ENCODE measurements at regions not wholly inside any gene's neighbourhood (a gene's known extent, or its start where the extent isn't known, plus 50 kb on each side); places are given as distances from the start of the nearest gene placed in this dataset.
A peak's percentile ranks its signal among the peaks of the same experiment; 100 is the strongest.

GRCh38 chr6:54716877-54717276 lies 129.7 kb upstream of the FAM83B start:
- DNase-seq (ENCODE audit: low read depth in 2 of 2), result no peak

GRCh38 chr6:54717849-54718455 lies 128.6 kb upstream of the FAM83B start:
- peak; percentile 32 to 57 for DNase-seq (ENCODE audit: low read depth in 2 of 2)

- DNase-seq (ENCODE audit: low read depth in 2 of 2), result no peak
These were observed 128.0 kb upstream of the FAM83B start for GRCh38 chr6:54718541-54719023.

- no peak for DNase-seq (ENCODE audit: low read depth in 2 of 2)
These were observed 127.4 kb upstream of the FAM83B start for GRCh38 chr6:54719131-54719530.

GRCh38 chr6:54719633-54720032 lies 126.9 kb upstream of the FAM83B start:
- DNase-seq (ENCODE audit: low read depth in 2 of 2), result no peak

- DNase-seq (ENCODE audit: low read depth in 2 of 2), result no peak
These were observed 124.2 kb upstream of the FAM83B start for GRCh38 chr6:54722328-54722727.

GRCh38 chr6:54729716-54730115 lies 116.9 kb upstream of the FAM83B start:
- no peak for DNase-seq (ENCODE audit: low read depth in 2 of 2)

GRCh38 chr6:54730767-54731630 lies 115.6 kb upstream of the FAM83B start:
- no peak for DNase-seq (ENCODE audit: low read depth in 2 of 2)

GRCh38 chr6:54737247-54737646 lies 109.3 kb upstream of the FAM83B start:
- DNase-seq (ENCODE audit: low read depth in 2 of 2), result peak in 1 of 2 donors; percentile 2

GRCh38 chr6:54747955-54748354 lies 98.6 kb upstream of the FAM83B start:
- DNase-seq (ENCODE audit: low read depth in 2 of 2), result no peak

GRCh38 chr6:54754406-54754805 lies 92.2 kb upstream of the FAM83B start:
- DNase-seq (ENCODE audit: low read depth in 2 of 2), result no peak

GRCh38 chr6:54758340-54758739 lies 88.2 kb upstream of the FAM83B start:
- DNase-seq (ENCODE audit: low read depth in 2 of 2), result no peak

- DNase-seq (ENCODE audit: low read depth in 2 of 2), result no peak
These were observed 78.1 kb upstream of the FAM83B start for GRCh38 chr6:54768494-54768893.

- DNase-seq (ENCODE audit: low read depth in 2 of 2), result no peak
These were observed 76.2 kb upstream of the FAM83B start for GRCh38 chr6:54770328-54770727.

GRCh38 chr6:54771968-54772367 lies 74.6 kb upstream of the FAM83B start:
- no peak for DNase-seq (ENCODE audit: low read depth in 2 of 2)

- DNase-seq (ENCODE audit: low read depth in 2 of 2), result no peak
These were observed 74.0 kb upstream of the FAM83B start for GRCh38 chr6:54772610-54773009.

GRCh38 chr6:54775576-54775975 lies 71.0 kb upstream of the FAM83B start:
- no peak for DNase-seq (ENCODE audit: low read depth in 2 of 2)

- DNase-seq (ENCODE audit: low read depth in 2 of 2), result no peak
These were observed 69.7 kb upstream of the FAM83B start for GRCh38 chr6:54776891-54777290.

GRCh38 chr6:54778731-54779130 lies 67.8 kb upstream of the FAM83B start:
- DNase-seq (ENCODE audit: low read depth in 2 of 2), result no peak

- DNase-seq (ENCODE audit: low read depth in 2 of 2), result no peak
These were observed 62.6 kb upstream of the FAM83B start for GRCh38 chr6:54784011-54784410.

- DNase-seq (ENCODE audit: low read depth in 2 of 2), result no peak
These were observed 60.4 kb upstream of the FAM83B start for GRCh38 chr6:54786154-54786553.

- DNase-seq (ENCODE audit: low read depth in 2 of 2), result no peak
These were observed 58.7 kb upstream of the FAM83B start for GRCh38 chr6:54787825-54788224.
